ENCODE measurements at regions not wholly inside any gene's neighbourhood (a gene's known extent, or its start where the extent isn't known, plus 50 kb on each side); places are given as distances from the start of the nearest gene placed in this dataset.

DNA sequence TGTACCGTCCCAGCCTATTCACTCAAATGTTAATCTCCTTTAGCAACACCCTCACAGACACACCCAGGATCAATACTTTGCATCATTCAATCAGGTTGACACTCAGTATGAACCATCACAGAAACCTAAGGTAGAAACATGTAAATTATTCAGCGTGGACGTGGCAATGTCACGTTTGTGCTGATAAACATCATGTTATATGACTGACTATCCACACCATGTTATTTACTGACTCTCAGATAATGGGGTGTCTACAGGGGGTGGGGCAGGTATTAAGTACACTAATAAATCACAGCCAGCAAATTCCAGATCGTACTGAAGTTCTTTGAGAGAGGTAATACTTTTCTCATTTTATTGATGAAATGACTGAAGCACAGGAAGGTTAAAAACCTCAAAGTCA is 280.0 kb downstream of the C12orf75 start:
- no peak for TF ChIP-seq ZBTB20 (CRISPR knock-in tag; IDR thresholded peaks at IDR 0.05; ENCODE audit: borderline replicate concordance, low read depth)
- Histone ChIP-seq H2AFZ (ENCODE audit: low read length) (no peak overlapping the region), H3K27me3 (ENCODE audit: control insufficient read depth in 1 of 2, insufficient read depth in 2 of 2, low read length in 2 of 2) (no peaks in the 10 kb centered on the region), H3K4me3 (replicated peaks in 1 of 3; ENCODE audit: insufficient read depth in 1 of 3, low read depth in 2 of 3, low read length in 3 of 3) (no peak overlapping the region), H4K20me1 (ENCODE audit: insufficient read depth, low read length) (no peaks in the 10 kb centered on the region), H3K4me1 (ENCODE audit: insufficient read depth, low read length) (no peaks in the 10 kb centered on the region), H3K79me2 (ENCODE audit: insufficient read depth, low read length) (no peaks in the 10 kb centered on the region), H3K9me3 (ENCODE audit: low read length) (no peaks in the 10 kb centered on the region), H3K9ac (ENCODE audit: insufficient read depth, low read depth, low read length) (no peak overlapping the region), H3K36me3 (replicated peaks in 1 of 2; ENCODE audit: control insufficient read depth in 1 of 2, insufficient read depth in 2 of 2, low read length in 2 of 2) (no peaks in the 10 kb centered on the region), H3K4me2 (ENCODE audit: low read depth, low read length) (no peak overlapping the region), H3K27ac (ENCODE audit: extremely low read length, insufficient read depth, low read length) (no peak overlapping the region)
- ATAC-seq = no peak
- CTCF ChIA-PET (ENCODE audit: low intra/inter-chr PET ratio, low total read pairs) = no interaction called here
- intact Hi-C loops (cut with micrococcal nuclease; ENCODE audit: unreplicated experiment) = no loop called here
- no TSS peak for BruUV-seq (replicated peaks)
- DNase-seq (ENCODE audit: low spot score) = no peak
- FAIRE-seq = no peak
- POLR2A ChIA-PET = no interaction called here
- in situ Hi-C loops (cut with HindIII; ENCODE audit: extremely low pct_ligation_motif_present, low pct_unique_long_range_greater_than_20kb) = no loop called here
- 2% methylated on average over 3 of the region's 5 CpGs for WGBS (ENCODE audit: low lambda C conversion rate)

DNA sequence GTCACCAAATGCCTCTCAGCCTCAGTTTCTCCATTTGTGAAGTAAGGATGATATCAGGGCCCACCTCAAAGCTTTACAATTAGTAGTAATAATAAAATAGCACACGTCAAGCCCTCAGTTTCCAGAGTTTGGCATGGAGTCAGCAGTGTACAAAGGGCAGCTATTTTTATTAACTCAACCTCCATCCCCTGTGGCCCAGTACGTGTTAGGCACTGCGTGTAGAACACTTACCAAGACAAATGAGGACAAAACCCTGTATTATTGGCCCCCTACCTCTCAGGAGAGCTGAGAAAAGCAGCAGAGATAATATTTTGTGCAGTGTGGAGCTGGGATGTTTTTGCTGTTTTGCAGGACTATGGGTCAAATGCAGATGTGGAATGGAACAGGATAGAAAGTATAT is 280.8 kb downstream of the C12orf75 start:
- POLR2A ChIA-PET = no interaction called here

More for the DNA sequence above, 280.8 kb downstream of the C12orf75 start:
- no peaks in the 10 kb centered on the region for H3K27me3 ChIP-seq (ENCODE audit: control insufficient read depth in 1 of 2, insufficient read depth in 2 of 2, low read length in 2 of 2)
- H3K27ac ChIP-seq (ENCODE audit: extremely low read length, insufficient read depth, low read length) = no peak overlapping the region
- no peaks in the 10 kb centered on the region for H3K4me1 ChIP-seq (ENCODE audit: insufficient read depth, low read length)
- no peaks in the 10 kb centered on the region for H3K79me2 ChIP-seq (ENCODE audit: insufficient read depth, low read length)
- in situ Hi-C loops (cut with HindIII; ENCODE audit: extremely low pct_ligation_motif_present, low pct_unique_long_range_greater_than_20kb) (no loop called here), intact Hi-C loops (cut with micrococcal nuclease; ENCODE audit: unreplicated experiment) (no loop called here)
- 4% methylated on average over 3 of the region's 3 CpGs for WGBS (ENCODE audit: low lambda C conversion rate)
- no peak overlapping the region for H3K9ac ChIP-seq (ENCODE audit: insufficient read depth, low read depth, low read length)
- BruUV-seq (replicated peaks) = no TSS peak
- ATAC-seq = no peak
- DNase-seq (ENCODE audit: low spot score) = no peak
- FAIRE-seq = no peak
- H3K4me2 ChIP-seq (ENCODE audit: low read depth, low read length) = no peak overlapping the region
- H2AFZ ChIP-seq (ENCODE audit: low read length) = no peak overlapping the region
- CTCF ChIA-PET (ENCODE audit: low intra/inter-chr PET ratio, low total read pairs) = no interaction called here
- TF ChIP-seq U2AF1 (optimal IDR thresholded peaks at IDR 0.05; ENCODE audit: low read depth, low read length) = no peak
- no peak for TF ChIP-seq RARA (CRISPR knock-in tag; IDR thresholded peaks at IDR 0.05)
- TF ChIP-seq KDM2A (CRISPR knock-in tag; IDR thresholded peaks at IDR 0.05; ENCODE audit: borderline replicate concordance, low read depth) = no peak
- TF ChIP-seq XRCC5 (optimal IDR thresholded peaks at IDR 0.05; ENCODE audit: low read length) = no peak
- TF ChIP-seq TP53 (CRISPR knock-in tag; conservative IDR thresholded peaks at IDR 0.05) = no peak
- TF ChIP-seq NCOA2 (CRISPR knock-in tag; IDR thresholded peaks at IDR 0.05) = no peak
- no peak for TF ChIP-seq PCBP1 (IDR thresholded peaks at IDR 0.05; ENCODE audit: borderline replicate concordance, low read depth, low read length)
- TF ChIP-seq RFXANK (CRISPR knock-in tag; IDR thresholded peaks at IDR 0.05) = no peak
- no peak for TF ChIP-seq HES4 (CRISPR knock-in tag; IDR thresholded peaks at IDR 0.05; ENCODE audit: borderline replicate concordance)
- no peak for TF ChIP-seq ZNF333 (CRISPR knock-in tag; IDR thresholded peaks at IDR 0.05; ENCODE audit: borderline replicate concordance)
- TF ChIP-seq ZNF337 (CRISPR knock-in tag; IDR thresholded peaks at IDR 0.05; ENCODE audit: borderline replicate concordance, low read depth) = no peak
- no peak for TF ChIP-seq ZNF761 (CRISPR knock-in tag; conservative IDR thresholded peaks at IDR 0.05)
- TF ChIP-seq ZNF775 (CRISPR knock-in tag; IDR thresholded peaks at IDR 0.05; ENCODE audit: borderline replicate concordance) = no peak
- no peak for TF ChIP-seq MTF1 (CRISPR knock-in tag; IDR thresholded peaks at IDR 0.05)
- TF ChIP-seq KAT2B (IDR thresholded peaks at IDR 0.05; ENCODE audit: borderline replicate concordance, low read depth, low read length) = no peak
- TF ChIP-seq ZBTB1 (CRISPR knock-in tag; IDR thresholded peaks at IDR 0.05; ENCODE audit: borderline replicate concordance) = no peak
- no peak for TF ChIP-seq SATB2 (CRISPR knock-in tag; IDR thresholded peaks at IDR 0.05)
- TF ChIP-seq REPIN1 (CRISPR knock-in tag; IDR thresholded peaks at IDR 0.05; ENCODE audit: borderline replicate concordance, low read depth) = no peak
- no peak for TF ChIP-seq ZNF44 (CRISPR knock-in tag; IDR thresholded peaks at IDR 0.05)
- H3K36me3 ChIP-seq (replicated peaks in 1 of 2; ENCODE audit: control insufficient read depth in 1 of 2, insufficient read depth in 2 of 2, low read length in 2 of 2) = no peaks in the 10 kb centered on the region
- no peaks in the 10 kb centered on the region for H4K20me1 ChIP-seq (ENCODE audit: insufficient read depth, low read length)
- no peaks in the 10 kb centered on the region for H3K9me3 ChIP-seq (ENCODE audit: low read length)
- no peak overlapping the region for H3K4me3 ChIP-seq (replicated peaks in 1 of 3; ENCODE audit: insufficient read depth in 1 of 3, low read depth in 2 of 3, low read length in 3 of 3)
